K562 (cell line): ENCODE measurements at regions not wholly inside any gene's neighbourhood (a gene's known extent, or its start where the extent isn't known, plus 50 kb on each side); places are given as distances from the start of the nearest gene placed in this dataset.

ENCODE experiments used
- ATAC-seq: fragments of 200-7000 bp; cut with Tn5 transposase; 3 replicates; pipeline ENCODE4 v1.9.1; 2020; ENCODE audit warnings: moderate library complexity
- BruUV-seq: library from RNA; stranded (reverse); fragments of 400-500 nt; replicated peaks from 2 replicates; lab custom pipeline; 2021; lab: Mats Ljungman, UMichigan
- CTCF ChIA-PET: fragments of 300-600 bp; formaldehyde crosslinking; extraction: SDS; loops from one replicate; lab custom pipeline; 2021; ENCODE audit warnings: low intra/inter-chr PET ratio; lab: Yijun Ruan, JAX
- POLR2A ChIA-PET: fragments of 300-600, 350-650 bp; sonication (Branson Sonifier 250); formaldehyde crosslinking; extraction: SDS; loops from one replicate; lab custom pipeline; 2021; ENCODE audit warnings: antibody characterized with exemption, inconsistent platforms; lab: Yijun Ruan, JAX
- DNase-seq, 4 experiments: peaks; one replicate each; pipeline versions ENCODE4 v3.0.0 to v3.0.0-alpha.2; 2011 to 2018; ENCODE audit warnings: low spot score in 3 of 4, mixed read lengths in 3 of 4; ENCODE audit errors: extremely low read depth in 1 of 4
- FAIRE-seq: peaks from 2 replicates; lab custom pipeline; 2011; peaks lifted over from hg19 to GRCh38; lab: Jason Lieb, UNC
- H2AFZ ChIP-seq: 2 replicates; pipeline ENCODE4 v1.6.0; 2011; ENCODE audit warnings: low read depth, low read length, control low read depth, inconsistent platforms
- H3K27ac ChIP-seq: fragments of 200-600 bp; 3 replicates; pipeline ENCODE4 v1.8.0; 2011; ENCODE audit warnings: low read depth, mild to moderate bottlenecking, control low read depth, inconsistent platforms, low read length, moderate library complexity, mixed read lengths; ENCODE audit errors: extremely low read depth
- H3K27me3 ChIP-seq, 2 experiments: fragments of 300-600 bp in 1 of 2; 2 replicates in 1 of 2; 3 replicates in 1 of 2; pipeline versions ENCODE4 v1.6.0 to v1.8.0; 2011; ENCODE audit warnings: inconsistent platforms in 2 of 2, low read length in 2 of 2, mild to moderate bottlenecking in 1 of 2, mixed read lengths in 1 of 2, moderate library complexity in 1 of 2; ENCODE audit not compliant: control insufficient read depth in 2 of 2, insufficient read depth in 2 of 2
- H3K36me3 ChIP-seq: fragments of 300-600 bp; 3 replicates; pipeline ENCODE4 v1.8.0; 2011; ENCODE audit warnings: mild to moderate bottlenecking, low read length, inconsistent platforms; ENCODE audit not compliant: control insufficient read depth, insufficient read depth
- H3K4me1 ChIP-seq, 2 experiments: fragments of 200-600 bp in 1 of 2; replicated peaks in 1 of 2; 2 replicates in 1 of 2; 3 replicates in 1 of 2; pipeline versions ENCODE4 v1.5.1 to v1.8.0; 2011; ENCODE audit warnings: inconsistent platforms in 2 of 2, low read length in 2 of 2, mild to moderate bottlenecking in 1 of 2, mixed read lengths in 1 of 2, moderate library complexity in 1 of 2; ENCODE audit not compliant: control insufficient read depth in 2 of 2, insufficient read depth in 2 of 2
- H3K4me2 ChIP-seq: 2 replicates; pipeline ENCODE4 v1.6.1; 2011; ENCODE audit warnings: low read length, control low read depth, inconsistent platforms, mixed read lengths; ENCODE audit not compliant: insufficient read depth
- H3K4me3 ChIP-seq: fragments of 200-600 bp; sonication (generic), shearing (Covaris generic); 2 replicates; pipeline ENCODE4 v1.5.1; 2016; ENCODE audit warnings: control low read depth, inconsistent platforms
- H3K79me2 ChIP-seq: fragments of 200-600 bp; 3 replicates; pipeline ENCODE4 v1.8.0; 2011; ENCODE audit warnings: low read length, inconsistent platforms; ENCODE audit not compliant: control insufficient read depth, insufficient read depth
- H3K9ac ChIP-seq, 2 experiments: 2 replicates each; pipeline versions ENCODE4 v1.6.0 to v1.6.1; 2011; ENCODE audit warnings: low read depth in 2 of 2, low read length in 2 of 2, control low read depth in 1 of 2, inconsistent platforms in 1 of 2, mild to moderate bottlenecking in 1 of 2, mixed read lengths in 1 of 2; ENCODE audit not compliant: insufficient read depth in 1 of 2
- H3K9me1 ChIP-seq: one replicate; pipeline ENCODE4 v1.6.0; 2011; ENCODE audit warnings: inconsistent platforms, mild to moderate bottlenecking, low read length, moderate library complexity; ENCODE audit not compliant: control insufficient read depth, insufficient read depth
- H3K9me3 ChIP-seq: replicated peaks from 2 replicates; pipeline ENCODE4 v1.5.1; 2011; ENCODE audit warnings: low read depth, low read length, inconsistent platforms; ENCODE audit not compliant: control insufficient read depth, insufficient read depth
- H4K20me1 ChIP-seq: replicated peaks from 2 replicates; pipeline ENCODE4 v1.6.1; 2011; ENCODE audit warnings: low read length, inconsistent platforms, mixed read lengths; ENCODE audit not compliant: control insufficient read depth, insufficient read depth
- BHLHE40 ChIP-seq: IDR thresholded peaks from 2 replicates; pipeline ENCODE4 v1.6.1; 2011; ENCODE audit warnings: low read length, improper control_type of control experiment
- FOXK1 ChIP-seq: sonication (generic); formaldehyde crosslinking; IDR thresholded peaks from 2 replicates; pipeline ENCODE4 v1.8.0; 2022; ENCODE audit warnings: missing genetic modification reagents, mild to moderate bottlenecking, borderline replicate concordance
- HLTF ChIP-seq: fragments of 450-650 bp; IDR thresholded peaks from 2 replicates; pipeline ENCODE4 v1.6.1; 2016
- HNRNPH1 ChIP-seq: fragments of 200-400 bp; formaldehyde crosslinking; optimal IDR thresholded peaks from 2 replicates; pipeline ENCODE3; 2017; ENCODE audit warnings: low read depth, mild to moderate bottlenecking, low read length, moderate library complexity
- KLF10 ChIP-seq: fragments of 250-450 bp; sonication (Bioruptor Pico); IDR thresholded peaks from 2 replicates; pipeline ENCODE4 v1.6.1; 2021; ENCODE audit warnings: matching md5 sums
- L3MBTL2 ChIP-seq: fragments of 450-650 bp; IDR thresholded peaks from 2 replicates; pipeline ENCODE4 v1.6.1; 2016; ENCODE audit warnings: mild to moderate bottlenecking, moderate library complexity
- PHF8 ChIP-seq: fragments of 200-600 bp; sonication (generic); IDR thresholded peaks from 2 replicates; pipeline ENCODE4 v1.6.1; 2012; ENCODE audit warnings: mixed run types, mild to moderate bottlenecking, inconsistent platforms, low read length, moderate library complexity, borderline replicate concordance
- SAFB2 ChIP-seq: fragments of 200-400 bp; formaldehyde crosslinking; IDR thresholded peaks from 2 replicates; pipeline ENCODE4 v1.6.1; 2018; ENCODE audit warnings: borderline replicate concordance, low read length, low read depth, moderate library complexity; ENCODE audit not compliant: severe bottlenecking
- TRIM28 ChIP-seq: fragments of 450-650 bp; IDR thresholded peaks from 2 replicates; pipeline ENCODE4 v1.6.1; 2017
- TSC22D4 ChIP-seq: fragments of 450-650 bp; IDR thresholded peaks from 2 replicates; pipeline ENCODE4 v1.6.1; 2016; ENCODE audit warnings: missing genetic modification characterization, missing biosample characterization, control low read depth
- YY1 ChIP-seq, 3 experiments: IDR thresholded peaks; 2 replicates each; pipeline ENCODE4 v1.6.1; 2011; ENCODE audit warnings: low read length in 2 of 3, mild to moderate bottlenecking in 2 of 3, moderate library complexity in 2 of 3, borderline replicate concordance in 1 of 3, control low read depth in 1 of 3, low read depth in 1 of 3; ENCODE audit not compliant: insufficient read depth in 3 of 3, insufficient replicate concordance in 2 of 3, control insufficient read depth in 1 of 3, insufficient read length in 1 of 3; ENCODE audit errors: extremely low read depth in 1 of 3
- ZNF274 ChIP-seq: IDR thresholded peaks from 2 replicates; pipeline ENCODE4 v1.6.1; 2011; ENCODE audit warnings: low read depth, mild to moderate bottlenecking, low read length, moderate library complexity, borderline replicate concordance
- ZNF589 ChIP-seq: fragments of 200-800 bp; sonication (Bioruptor generic); IDR thresholded peaks from 2 replicates; pipeline ENCODE4 v1.6.1; 2016; ENCODE audit warnings: low read depth, missing genetic modification characterization, missing compliant biosample characterization
- WGBS: fragments of 100-300 bp; shearing (Covaris generic); methylation state at CpG from one replicate; pipeline ENCODE4 v1.1.6; 2016; ENCODE audit warnings: low coverage, mixed read lengths; ENCODE audit not compliant: insufficient coverage; ENCODE audit errors: missing lambda C conversion rate; 5-methylcytosine and 5-hydroxymethylcytosine counted together
- in situ Hi-C: fragments of 300-500 bp; cut with MboI; formaldehyde crosslinking; loops from 4 replicates; pipeline ENCODE4 v1.15.0; 2018; ENCODE audit warnings: inconsistent platforms, mixed read lengths
- intact Hi-C: fragments of 100-400 bp; cut with micrococcal nuclease; formaldehyde crosslinking; loops from 2 replicates; pipeline ENCODE4 v1.14.2; 2022
- TF ChIP-seq, protein P1 (sequence below): sonication (generic); IDR thresholded peaks from 2 replicates; pipeline ENCODE4 v1.6.1; 2016

DNA sequence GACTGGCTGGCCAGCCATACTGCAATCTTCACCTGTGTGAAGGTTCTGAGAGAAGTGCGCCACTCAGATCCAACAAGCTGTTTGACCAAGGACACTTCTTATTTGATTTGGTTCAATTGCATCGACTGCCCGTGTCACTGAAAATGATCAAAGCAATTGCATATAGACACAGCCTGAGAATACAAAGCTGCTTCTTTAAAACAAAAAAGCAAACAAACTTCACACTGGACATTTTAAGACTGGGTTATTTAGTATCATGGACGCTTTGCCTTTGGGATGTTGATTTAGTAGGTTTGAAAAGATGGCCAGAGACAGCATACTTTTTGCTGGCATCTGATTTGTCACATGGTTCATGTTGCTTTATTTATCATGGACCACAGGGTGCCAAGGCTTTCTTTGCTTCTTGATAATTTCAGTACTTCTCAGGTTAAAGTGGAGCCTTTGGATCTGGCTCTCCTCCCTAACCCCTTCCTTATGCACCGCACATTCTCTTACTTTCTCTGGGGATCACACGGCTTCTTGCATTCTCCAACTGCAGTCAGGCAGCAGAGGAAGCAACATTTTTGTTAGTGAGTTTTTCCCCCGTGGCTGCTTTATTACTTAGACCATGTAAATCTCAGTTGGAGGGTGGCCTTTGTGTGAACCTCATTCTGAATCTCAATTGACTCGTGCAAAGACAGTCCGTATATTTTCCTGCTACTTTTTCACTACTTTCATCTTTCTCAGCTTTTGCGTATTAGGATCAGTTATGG is 151.0 kb downstream of the CD47 start:
- CTCF ChIA-PET, result no interaction called here
- Histone ChIP-seq H3K9ac (no peak overlapping the region), H3K27ac (no peak overlapping the region), H3K4me1 (no peaks in the 10 kb centered on the region), H3K4me2 (no peak overlapping the region), H3K79me2 (no peaks in the 10 kb centered on the region), H3K36me3 (no peaks in the 10 kb centered on the region), H3K9me3 (no peaks in the 10 kb centered on the region), H4K20me1 (no peaks in the 10 kb centered on the region), H3K4me3 (no peak overlapping the region), H2AFZ (no peak overlapping the region), H3K27me3 (no peaks in the 10 kb centered on the region; a peak in 3 of 5 replicates), H3K9me1 (no peaks in the 10 kb centered on the region)
- TF ChIP-seq, protein P1, sequence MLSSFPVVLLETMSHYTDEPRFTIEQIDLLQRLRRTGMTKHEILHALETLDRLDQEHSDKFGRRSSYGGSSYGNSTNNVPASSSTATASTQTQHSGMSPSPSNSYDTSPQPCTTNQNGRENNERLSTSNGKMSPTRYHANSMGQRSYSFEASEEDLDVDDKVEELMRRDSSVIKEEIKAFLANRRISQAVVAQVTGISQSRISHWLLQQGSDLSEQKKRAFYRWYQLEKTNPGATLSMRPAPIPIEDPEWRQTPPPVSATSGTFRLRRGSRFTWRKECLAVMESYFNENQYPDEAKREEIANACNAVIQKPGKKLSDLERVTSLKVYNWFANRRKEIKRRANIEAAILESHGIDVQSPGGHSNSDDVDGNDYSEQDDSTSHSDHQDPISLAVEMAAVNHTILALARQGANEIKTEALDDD, result no peak
- TF ChIP-seq YY1 (IDR thresholded peaks at IDR 0.05; ENCODE audit: borderline replicate concordance in 1 of 3, control insufficient read depth in 1 of 3, extremely low read depth in 1 of 3, insufficient read depth in 3 of 3, insufficient read length in 1 of 3, insufficient replicate concordance in 2 of 3, low read depth in 1 of 3, low read length in 2 of 3) (no peak), HLTF (no peak), FOXK1 (no peak), HNRNPH1 (no peak), SAFB2 (no peak), ZNF589 (CRISPR knock-in tag) (no peak), ZNF274 (no peak), BHLHE40 (no peak), TSC22D4 (tag) (no peak), TRIM28 (no peak), L3MBTL2 (no peak), KLF10 (no peak), PHF8 (no peak)
- DNase-seq (no peak), ATAC-seq (no peak), FAIRE-seq (no peak)
- POLR2A ChIA-PET, result no interaction called here
- in situ Hi-C loops (no loop called here), intact Hi-C loops (loop anchor here (10.0 kb wide), 1 partner anchor 465 kb away; no protein-coding TSS in a partner anchor)
- BruUV-seq, result no TSS peak
- WGBS, result 3% methylated on average over 10 of the region's 10 CpGs
